GM12878 (cell line): ENCODE measurements at regions not wholly inside any gene's neighbourhood (a gene's known extent, or its start where the extent isn't known, plus 50 kb on each side); places are given as distances from the start of the nearest gene placed in this dataset.

Source experiments
- ATAC-seq: fragments of 200-7000 bp; cut with Tn5 transposase; 3 replicates; pipeline ENCODE4 v1.9.1; 2020; ENCODE audit warnings: mild to moderate bottlenecking, moderate library complexity
- BruUV-seq: library from RNA; stranded (reverse); fragments of 400-500 nt; replicated peaks from 2 replicates; lab custom pipeline; 2021; lab: Mats Ljungman, UMichigan
- CTCF ChIA-PET: fragments of 300-600 bp; sonication (Branson Sonifier 250); formaldehyde crosslinking; extraction: SDS; loops from one replicate; lab custom pipeline; 2021; ENCODE audit warnings: inconsistent platforms; lab: Yijun Ruan, JAX
- POLR2A ChIA-PET: fragments of 350-600 bp; formaldehyde crosslinking; extraction: SDS; loops from one replicate; lab custom pipeline; 2021; ENCODE audit warnings: inconsistent platforms; lab: Charles Lee
- RAD21 ChIA-PET: fragments of 300-600 bp; sonication (Branson Sonifier 250); formaldehyde crosslinking; loops from one replicate; lab custom pipeline; 2023; ENCODE audit warnings: antibody characterized with exemption; ENCODE audit not compliant: unreplicated experiment; lab: Charles Lee
- SMC1A ChIA-PET: fragments of 300-600 bp; sonication (Branson Sonifier 250); formaldehyde crosslinking; loops from one replicate; lab custom pipeline; 2023; ENCODE audit not compliant: unreplicated experiment, uncharacterized antibody; lab: Charles Lee
- DNase-seq: peaks from one replicate; pipeline ENCODE4 v3.0.0-alpha.2; 2011; ENCODE audit warnings: low read depth, low spot score
- FAIRE-seq: peaks from 3 replicates; lab custom pipeline; 2011; peaks lifted over from hg19 to GRCh38; lab: Jason Lieb, UNC
- H2AFZ ChIP-seq: 2 replicates; pipeline ENCODE4 v1.6.0; 2011; ENCODE audit warnings: low read depth, low read length, control low read depth; ENCODE audit not compliant: control insufficient read depth
- H3K27ac ChIP-seq: 2 replicates; pipeline ENCODE4 v1.5.1; 2011; ENCODE audit warnings: control low read depth; ENCODE audit not compliant: control insufficient read depth, insufficient read depth
- H3K27me3 ChIP-seq, 2 experiments: replicated peaks in 1 of 2; 2 replicates each; pipeline versions ENCODE4 v1.6.0 to v1.6.1; 2011; ENCODE audit warnings: low read length in 1 of 2; ENCODE audit not compliant: control insufficient read depth in 2 of 2, insufficient read depth in 2 of 2
- H3K36me3 ChIP-seq, 2 experiments: 2 replicates each; pipeline ENCODE4 v1.5.1; 2011; ENCODE audit warnings: low read length in 1 of 2; ENCODE audit not compliant: control insufficient read depth in 2 of 2, insufficient read depth in 2 of 2
- H3K4me1 ChIP-seq: 2 replicates; pipeline ENCODE4 v1.6.1; 2011; ENCODE audit warnings: mild to moderate bottlenecking, low read length, moderate library complexity, mixed read lengths; ENCODE audit not compliant: control insufficient read depth, insufficient read depth
- H3K4me2 ChIP-seq: 2 replicates; pipeline ENCODE4 v1.6.0; 2011; ENCODE audit warnings: control low read depth; ENCODE audit not compliant: control insufficient read depth, insufficient read depth
- H3K4me3 ChIP-seq: fragments of 200-600 bp; sonication (generic); 2 replicates; pipeline ENCODE4 v1.5.1; 2016
- H3K79me2 ChIP-seq: 2 replicates; pipeline ENCODE4 v1.6.0; 2011; ENCODE audit warnings: low read length; ENCODE audit not compliant: control insufficient read depth, insufficient read depth
- H3K9ac ChIP-seq: 2 replicates; pipeline ENCODE4 v1.8.0; 2011; ENCODE audit warnings: low read length, control low read depth, mixed read lengths; ENCODE audit not compliant: control insufficient read depth, insufficient read depth
- H3K9me3 ChIP-seq: replicated peaks from 3 replicates; pipeline ENCODE4 v1.5.1; 2011; ENCODE audit warnings: mild to moderate bottlenecking, low read length; ENCODE audit not compliant: control insufficient read depth, insufficient read depth
- H4K20me1 ChIP-seq: 2 replicates; pipeline ENCODE4 v1.6.0; 2011; ENCODE audit not compliant: control insufficient read depth, insufficient read depth
- BCL3 ChIP-seq: IDR thresholded peaks from 2 replicates; pipeline ENCODE4 v1.6.1; 2011; ENCODE audit warnings: borderline replicate concordance, low read depth, mild to moderate bottlenecking, moderate library complexity, low read length; ENCODE audit not compliant: insufficient read depth, poor library complexity, severe bottlenecking
- BHLHE40 ChIP-seq, 2 experiments: fragments of 450-650 bp in 1 of 2; IDR thresholded peaks; 2 replicates each; pipeline ENCODE4 v1.6.1; 2011 to 2017; ENCODE audit warnings: low read depth in 2 of 2, borderline replicate concordance in 1 of 2, improper control_type of control experiment in 1 of 2, low read length in 1 of 2, mild to moderate bottlenecking in 1 of 2
- DPF2 ChIP-seq: fragments of 450-650 bp; IDR thresholded peaks from 2 replicates; pipeline ENCODE4 v1.6.1; 2017; ENCODE audit warnings: mild to moderate bottlenecking
- E2F4 ChIP-seq: IDR thresholded peaks from 2 replicates; pipeline ENCODE4 v1.6.1; 2012; ENCODE audit warnings: low read depth, low read length, improper control_type of control experiment
- EGR1 ChIP-seq, 2 experiments: IDR thresholded peaks; 1 replicate in 1 of 2; 2 replicates in 1 of 2; pipeline ENCODE4 v1.6.1; 2011 to 2012; ENCODE audit warnings: low read depth in 2 of 2, low read length in 2 of 2, borderline replicate concordance in 1 of 2, mild to moderate bottlenecking in 1 of 2, moderate library complexity in 1 of 2
- KAT2A ChIP-seq: conservative IDR thresholded peaks from 2 replicates; pipeline ENCODE4 v1.6.1; 2011; ENCODE audit warnings: low read depth, low read length; ENCODE audit not compliant: control insufficient read depth
- MTA2 ChIP-seq: fragments of 450-650 bp; IDR thresholded peaks from 2 replicates; pipeline ENCODE4 v1.6.1; 2016; ENCODE audit warnings: low read depth, mild to moderate bottlenecking, moderate library complexity
- MYB ChIP-seq: fragments of 150-350 bp; IDR thresholded peaks from 2 replicates; pipeline ENCODE4 v1.6.1; 2014; ENCODE audit warnings: mild to moderate bottlenecking, low read depth, low read length, borderline replicate concordance
- NRF1 ChIP-seq: conservative IDR thresholded peaks from 2 replicates; pipeline ENCODE4 v1.6.1; 2011; ENCODE audit warnings: mild to moderate bottlenecking, low read depth, low read length, improper control_type of control experiment
- PRDM15 ChIP-seq: fragments of 450-650 bp; formaldehyde crosslinking; IDR thresholded peaks from 2 replicates; pipeline ENCODE4 v1.4.0; 2020; ENCODE audit warnings: mild to moderate bottlenecking, moderate library complexity
- SKIL ChIP-seq: fragments of 450-650 bp; IDR thresholded peaks from 2 replicates; pipeline ENCODE4 v1.6.1; 2017; ENCODE audit warnings: mild to moderate bottlenecking, low read depth, inconsistent platforms; ENCODE audit not compliant: poor library complexity, severe bottlenecking
- SPI1 ChIP-seq: IDR thresholded peaks from 2 replicates; pipeline ENCODE4 v1.6.1; 2011; ENCODE audit warnings: low read depth, mild to moderate bottlenecking, low read length, moderate library complexity, borderline replicate concordance; ENCODE audit not compliant: insufficient read depth
- SREBF2 ChIP-seq: IDR thresholded peaks from 2 replicates; pipeline ENCODE4 v1.6.1; 2012; ENCODE audit warnings: mild to moderate bottlenecking, low read length
- TCF12 ChIP-seq: IDR thresholded peaks from 2 replicates; pipeline ENCODE4 v1.6.1; 2011; ENCODE audit warnings: low read depth, mild to moderate bottlenecking, low read length
- YBX1 ChIP-seq: fragments of 450-650 bp; IDR thresholded peaks from 2 replicates; pipeline ENCODE4 v1.6.1; 2016; ENCODE audit warnings: antibody characterized with exemption
- ZZZ3 ChIP-seq: IDR thresholded peaks from 2 replicates; pipeline ENCODE4 v1.6.1; 2011; ENCODE audit warnings: low read depth; ENCODE audit not compliant: control insufficient read depth, insufficient read length
- WGBS: methylation state at CpG from one replicate; pipeline ENCODE4 v1.1.6; 2016; ENCODE audit warnings: low lambda C conversion rate; ENCODE audit not compliant: insufficient replicate concordance, insufficient coverage; ENCODE audit errors: missing lambda C conversion rate; 5-methylcytosine and 5-hydroxymethylcytosine counted together
- in situ Hi-C: fragments of 300-500 bp; cut with MboI; formaldehyde crosslinking; loops from 9 replicates; pipeline ENCODE4 v1.14.3; 2018; ENCODE audit warnings: mixed read lengths
- intact Hi-C: fragments of 100-400 bp; cut with micrococcal nuclease; formaldehyde crosslinking; loops from one replicate; pipeline ENCODE4 v1.14.2; 2022; ENCODE audit not compliant: unreplicated experiment

- SMC1A ChIA-PET: interaction anchor here (1.7 to 3.1 kb wide), 2 partner anchors 53 to 237 kb away, joined by 4 to 15 read pairs; no protein-coding TSS in a partner anchor
- Histone ChIP-seq H3K4me1 (peaks cover 17% of the 10 kb centered on the region), H2AFZ (no peak overlapping the region), H3K9me3 (peaks cover 12% of the 10 kb centered on the region; the same call in 2 of the 3 replicates), H3K4me3 (no peak overlapping the region), H3K36me3 (no peaks in the 10 kb centered on the region), H3K79me2 (no peaks in the 10 kb centered on the region), H3K4me2 (no peak overlapping the region), H3K27ac (no peak overlapping the region), H3K27me3 (no peaks in the 10 kb centered on the region), H3K9ac (no peak overlapping the region), H4K20me1 (no peaks in the 10 kb centered on the region)
- no peak for FAIRE-seq
- no peak for ATAC-seq
- CTCF ChIA-PET: interaction anchor here (1.0 kb wide), 1 partner anchor 13 kb away, joined by 3 read pairs; no protein-coding TSS in a partner anchor
- in situ Hi-C loops (no loop called here), intact Hi-C loops (loop anchor here (5.0 kb wide), 1 partner anchor 253 kb away; the partner anchor contains the start of gene DUSP10)
- DNase-seq: no peak
- POLR2A ChIA-PET: interaction anchor here (0.6 kb wide), 1 partner anchor 31 kb away, joined by 6 read pairs; no protein-coding TSS in a partner anchor
- RAD21 ChIA-PET: no interaction called here
- no TSS peak for BruUV-seq
- WGBS: 63% methylated on average over 4 of the region's 4 CpGs
- TF ChIP-seq SKIL (no peak), E2F4 (no peak), NRF1 (no peak), SREBF2 (no peak), BHLHE40 (IDR thresholded peaks at IDR 0.05; ENCODE audit: borderline replicate concordance in 1 of 2, low read depth in 2 of 2, low read length in 1 of 2) (no peak), ZZZ3 (no peak), MYB (no peak), BCL3 (no peak), PRDM15 (no peak), DPF2 (no peak), MTA2 (no peak), EGR1 (IDR thresholded peaks at IDR 0.05; ENCODE audit: borderline replicate concordance in 1 of 2, low read depth in 2 of 2, low read length in 2 of 2) (no peak), YBX1 (no peak), KAT2A (no peak), SPI1 (no peak), TCF12 (no peak)
These were observed 253.1 kb upstream of the DUSP10 start for GRCh38 chr1:221994939-221995338.
